Stimulated activated effector memory CD8-positive, alpha-beta T cell treated with anti-CD3 and anti-CD28 coated beads, Interleukin-12 subunit alpha, Interleukin-12 subunit beta, amount 100 ng/mL, for 72 hours (primary cell): ENCODE measurements at regions not wholly inside any gene's neighbourhood (a gene's known extent, or its start where the extent isn't known, plus 50 kb on each side); places are given as distances from the start of the nearest gene placed in this dataset.
"Not testable (repeated sequence)": the region's sequence is repeated elsewhere in the genome, so short reads cannot be mapped to it uniquely, and the experiment has no call there.

Experiments used
- ATAC-seq: fragments of 150-1000 bp; cut with Tn5 transposase; 2 replicates; pipeline ENCODE4 v1.10.0; 2021
- DNase-seq, 2 donors: peaks; one replicate each; pipeline ENCODE4 v3.0.0; 2021 to 2022; ENCODE audit warnings: low spot score in 2 of 2
- H3K27ac Mint-ChIP-seq: one replicate; pipeline ENCODE4 v1.8.0; 2022; ENCODE audit warnings: mild to moderate bottlenecking, mixed read lengths
- H3K36me3 Mint-ChIP-seq: one replicate; pipeline ENCODE4 v1.8.0; 2022; ENCODE audit warnings: mild to moderate bottlenecking, mixed read lengths
- H3K4me1 Mint-ChIP-seq: one replicate; pipeline ENCODE4 v1.8.0; 2022; ENCODE audit warnings: mixed read lengths
- H3K4me3 Mint-ChIP-seq: one replicate; pipeline ENCODE4 v1.8.0; 2022; ENCODE audit warnings: mild to moderate bottlenecking, mixed read lengths
- H3K9me3 Mint-ChIP-seq: one replicate; pipeline ENCODE4 v1.8.0; 2022; ENCODE audit warnings: mixed read lengths

GRCh38 chr1:181314010-181314409 is 169.3 kb upstream of the CACNA1E start:
- DNase-seq = no peak
- no peak for ATAC-seq
- Mint-ChIP-seq H3K4me1 (peaks cover 20% of the 10 kb centered on the region), H3K27ac (no peak overlapping the region), H3K9me3 (no peaks in the 10 kb centered on the region), H3K4me3 (no peak overlapping the region), H3K36me3 (no peaks in the 10 kb centered on the region)

- H3K27ac Mint-ChIP-seq = no peak overlapping the region
- no peak for ATAC-seq
- H3K4me1 Mint-ChIP-seq = peaks cover 20% of the 10 kb centered on the region
- no peak for DNase-seq
- no peaks in the 10 kb centered on the region for H3K36me3 Mint-ChIP-seq
- H3K4me3 Mint-ChIP-seq = no peak overlapping the region
- H3K9me3 Mint-ChIP-seq = no peaks in the 10 kb centered on the region
Measured at GRCh38 chr1:181314959-181315358, 168.4 kb upstream of the CACNA1E start.

GRCh38 chr1:181317261-181317930 is 165.9 kb upstream of the CACNA1E start:
- Mint-ChIP-seq H3K4me3 (no peak overlapping the region), H3K27ac (no peak overlapping the region), H3K4me1 (peaks cover 20% of the 10 kb centered on the region), H3K9me3 (no peaks in the 10 kb centered on the region), H3K36me3 (no peaks in the 10 kb centered on the region)
- DNase-seq (no peak), ATAC-seq (no peak)

DNA sequence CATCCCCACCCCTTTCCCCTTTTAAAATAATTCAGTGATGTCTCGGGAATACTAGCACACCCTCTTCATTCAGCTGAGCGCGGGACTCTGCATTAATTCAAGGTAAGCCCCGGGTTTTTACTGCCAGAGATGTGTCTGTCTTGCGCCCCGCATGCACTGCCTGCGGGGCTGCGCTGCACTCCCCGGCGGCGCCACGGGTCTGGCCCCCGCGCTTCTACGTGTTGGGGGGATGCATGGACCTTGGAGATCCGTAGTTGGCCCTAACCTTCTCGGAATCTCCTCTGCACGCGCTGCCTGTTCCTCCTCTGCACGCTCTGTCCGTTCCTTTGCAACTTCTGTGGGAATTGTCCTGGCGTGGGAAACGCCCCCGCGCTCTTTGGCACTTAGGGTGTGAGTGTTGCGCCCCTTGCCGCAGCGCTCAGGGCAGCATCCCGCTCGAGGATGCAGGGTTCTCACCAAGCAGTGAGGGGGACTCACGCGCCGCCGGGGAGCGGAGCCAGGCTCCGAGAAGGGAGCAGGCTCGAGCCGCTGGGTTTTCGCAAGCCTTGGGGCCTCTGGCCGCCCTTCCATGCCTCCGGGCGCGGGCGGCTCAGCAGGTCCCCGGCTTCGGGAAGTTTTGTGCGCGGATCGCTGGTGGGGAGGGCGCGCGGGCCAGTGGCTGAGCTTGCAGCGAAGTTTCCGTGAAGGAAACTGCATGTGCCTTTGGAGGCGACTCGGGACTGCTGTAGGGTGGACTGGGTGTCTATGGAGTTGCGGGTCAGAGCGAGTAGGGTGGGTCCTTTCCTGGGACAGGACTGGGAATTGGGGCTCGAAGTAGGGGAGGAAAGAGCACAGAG is 165.1 kb upstream of the CACNA1E start:
- H3K36me3 Mint-ChIP-seq = no peaks in the 10 kb centered on the region
- peak overlapping the region; percentile 29 for H3K4me3 Mint-ChIP-seq
- no peak for DNase-seq
- peaks cover 20% of the 10 kb centered on the region for H3K4me1 Mint-ChIP-seq
- no peak overlapping the region for H3K27ac Mint-ChIP-seq
- ATAC-seq = no peak
- H3K9me3 Mint-ChIP-seq = no peaks in the 10 kb centered on the region

DNA sequence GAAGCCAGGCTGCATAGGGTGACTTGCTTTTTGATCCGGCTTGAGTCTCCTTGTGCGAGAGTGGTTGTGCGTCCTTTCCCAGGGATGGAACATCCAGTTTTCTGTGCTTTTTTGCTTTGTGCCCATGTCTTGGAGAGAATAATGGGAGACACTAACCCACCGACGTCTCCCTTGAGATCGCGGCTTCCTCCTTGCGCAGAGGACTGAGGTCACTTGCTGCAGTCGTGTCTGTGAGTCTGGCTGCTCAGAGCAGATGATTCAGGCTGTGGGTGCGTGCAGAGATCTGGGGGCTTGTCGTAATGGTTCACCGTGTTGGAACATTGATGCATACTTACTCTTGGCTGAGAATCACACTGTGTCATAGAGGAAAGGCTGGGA is 164.5 kb upstream of the CACNA1E start:
- DNase-seq (no peak), ATAC-seq (peak; percentile 44)
- peaks cover 20% of the 10 kb centered on the region for H3K4me1 Mint-ChIP-seq
- H3K27ac Mint-ChIP-seq = no peak overlapping the region
- peak overlapping the region; percentile 29 for H3K4me3 Mint-ChIP-seq
- no peaks in the 10 kb centered on the region for H3K36me3 Mint-ChIP-seq
- no peaks in the 10 kb centered on the region for H3K9me3 Mint-ChIP-seq

- no peak for ATAC-seq
- no peak for DNase-seq
- Mint-ChIP-seq H3K9me3 (no peaks in the 10 kb centered on the region), H3K4me1 (peaks cover 11% of the 10 kb centered on the region), H3K27ac (no peak overlapping the region), H3K4me3 (no peak overlapping the region), H3K36me3 (no peaks in the 10 kb centered on the region)
Measured at GRCh38 chr1:181319907-181320306, 163.4 kb upstream of the CACNA1E start.

DNA sequence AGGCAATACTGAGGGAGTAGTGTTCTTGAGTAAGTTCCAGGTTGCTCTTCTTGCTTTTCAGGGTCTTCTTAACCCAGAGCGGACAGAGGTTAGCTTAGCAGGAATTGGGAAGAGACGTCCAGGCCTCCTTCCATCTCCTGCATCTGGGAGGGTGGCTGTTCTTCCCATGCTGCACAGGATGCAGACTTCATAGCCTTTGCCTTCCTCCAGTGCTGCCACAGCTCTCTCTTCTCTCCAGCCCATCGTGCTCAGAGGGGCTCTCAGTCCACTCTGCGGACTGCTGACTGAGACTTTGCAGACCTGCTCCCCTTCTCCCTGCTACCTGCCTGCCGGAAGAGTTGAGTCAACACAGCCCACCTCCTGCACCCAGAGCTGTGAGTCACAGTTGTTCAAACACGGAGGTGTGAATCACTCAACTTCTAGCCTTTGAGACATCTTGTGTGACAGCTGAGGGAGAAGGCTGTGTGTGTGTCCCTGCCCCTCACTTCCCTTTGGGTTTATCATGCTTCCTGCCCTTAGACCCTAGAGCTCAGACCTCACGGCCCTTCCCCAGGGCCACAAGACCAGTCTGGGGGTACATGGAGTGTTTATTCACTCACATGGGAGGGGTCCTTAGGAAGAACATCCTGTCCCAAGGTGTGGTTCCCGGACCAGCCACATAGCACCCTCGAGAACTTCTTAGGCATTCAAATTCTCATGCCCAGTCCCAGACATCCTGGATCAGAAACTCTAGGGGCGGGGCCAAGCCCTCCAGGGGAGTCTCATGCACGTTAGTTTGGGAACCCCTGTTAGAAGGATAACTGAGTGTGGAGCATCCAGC is 158.3 kb upstream of the CACNA1E start:
- Mint-ChIP-seq H3K27ac (no peak overlapping the region), H3K36me3 (no peaks in the 10 kb centered on the region), H3K4me3 (no peak overlapping the region), H3K9me3 (no peaks in the 10 kb centered on the region), H3K4me1 (no peaks in the 10 kb centered on the region)
- ATAC-seq (peak; percentile 85), DNase-seq (no peak)

DNA sequence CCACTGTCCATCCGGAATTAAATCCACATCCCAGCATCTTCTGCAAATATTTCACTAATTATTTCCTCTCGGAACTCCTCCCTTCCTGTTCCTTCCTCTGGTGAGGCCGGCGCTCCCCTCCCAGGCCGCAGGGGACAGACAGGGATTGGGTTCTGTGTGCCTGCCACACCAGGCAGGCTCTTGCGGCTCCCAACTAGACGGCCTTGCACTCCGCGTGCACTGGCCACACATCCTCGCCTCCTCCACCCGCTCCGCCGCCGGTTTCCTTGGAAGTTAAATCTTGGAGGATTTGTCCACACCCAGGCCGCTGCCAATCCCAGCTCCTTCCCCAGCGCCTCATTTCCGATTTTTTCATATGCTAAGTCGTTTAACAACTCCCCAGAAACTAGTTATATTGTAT is 157.6 kb upstream of the CACNA1E start:
- H3K9me3 Mint-ChIP-seq, DNase-seq, H3K36me3 Mint-ChIP-seq, H3K27ac Mint-ChIP-seq, H3K4me1 Mint-ChIP-seq, ATAC-seq, H3K4me3 Mint-ChIP-seq: not testable (repeated sequence)

- no peak overlapping the region for H3K4me3 Mint-ChIP-seq
- no peak overlapping the region for H3K27ac Mint-ChIP-seq
- H3K4me1 Mint-ChIP-seq = no peaks in the 10 kb centered on the region
- no peaks in the 10 kb centered on the region for H3K9me3 Mint-ChIP-seq
- no peaks in the 10 kb centered on the region for H3K36me3 Mint-ChIP-seq
- ATAC-seq (no peak), DNase-seq (no peak)
Measured at GRCh38 chr1:181326348-181326747, 157.0 kb upstream of the CACNA1E start.

DNA sequence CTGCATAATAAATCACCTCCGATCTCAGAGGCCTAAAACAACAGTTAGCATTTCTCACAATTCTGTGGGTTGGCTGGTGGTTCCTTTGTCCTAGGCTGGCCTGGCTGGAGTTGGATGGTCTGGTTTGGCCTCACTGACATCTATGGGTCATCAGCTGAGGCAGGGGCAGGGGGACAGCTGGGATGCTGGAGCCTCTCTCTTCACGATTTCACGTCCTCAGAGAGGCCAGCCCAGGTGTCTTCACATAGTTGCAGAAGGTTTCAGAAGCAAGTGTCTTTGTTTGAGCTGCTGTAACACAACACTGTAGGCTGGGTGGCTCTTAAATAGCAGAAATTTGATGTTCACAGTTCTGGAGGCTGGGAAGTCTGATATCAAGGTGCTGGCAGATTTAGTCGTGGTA is 155.5 kb upstream of the CACNA1E start:
- Mint-ChIP-seq H3K4me3 (no peak overlapping the region), H3K27ac (no peak overlapping the region), H3K36me3 (no peaks in the 10 kb centered on the region), H3K4me1 (no peaks in the 10 kb centered on the region), H3K9me3 (peaks cover 2% of the 10 kb centered on the region)
- ATAC-seq = no peak
- DNase-seq = no peak

- no peak overlapping the region for H3K27ac Mint-ChIP-seq
- ATAC-seq = peak; percentile 38
Measured at GRCh38 chr1:181334724-181335123, 148.6 kb upstream of the CACNA1E start.

GRCh38 chr1:181335631-181336030 is 147.7 kb upstream of the CACNA1E start:
- Mint-ChIP-seq H3K9me3 (peaks cover 5% of the 10 kb centered on the region), H3K4me3 (no peak overlapping the region), H3K4me1 (no peaks in the 10 kb centered on the region), H3K27ac (no peak overlapping the region), H3K36me3 (no peaks in the 10 kb centered on the region)
- DNase-seq (no peak), ATAC-seq (no peak)

More at GRCh38 chr1:181334724-181335123, 148.6 kb upstream of the CACNA1E start:
- Mint-ChIP-seq H3K4me3 (no peak overlapping the region), H3K36me3 (no peaks in the 10 kb centered on the region), H3K9me3 (peaks cover 5% of the 10 kb centered on the region), H3K4me1 (no peaks in the 10 kb centered on the region)
- DNase-seq = no peak

DNA sequence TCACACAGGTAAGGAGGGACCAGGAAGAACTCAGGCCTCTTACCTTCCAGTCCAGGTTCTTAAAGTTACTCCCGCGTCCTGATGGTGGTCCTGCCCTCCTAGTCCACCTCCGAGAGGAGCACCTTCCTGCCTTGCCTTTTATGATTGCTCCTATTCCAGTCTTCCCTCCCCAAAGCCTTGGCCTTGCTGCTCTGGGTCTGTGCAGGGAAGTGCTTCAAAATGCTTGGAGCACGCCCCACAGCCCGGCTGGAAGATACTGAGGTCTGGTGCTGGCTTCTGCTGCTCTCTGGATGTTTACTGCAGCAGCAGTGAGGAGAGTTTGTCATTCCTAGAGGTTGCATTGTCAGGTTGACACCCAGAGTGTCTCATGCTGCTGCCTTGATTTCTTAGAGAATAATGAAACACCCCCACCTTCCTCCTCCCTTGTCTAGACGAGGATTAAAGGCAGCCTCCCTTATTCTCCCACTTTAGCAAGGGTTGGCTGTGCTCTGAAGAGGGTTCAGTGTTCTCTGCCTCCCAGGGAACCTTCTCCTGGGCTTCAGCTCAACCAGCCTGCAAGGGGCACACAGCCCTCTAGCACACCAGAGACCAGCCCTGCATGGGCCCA is 142.2 kb upstream of the CACNA1E start:
- H3K4me3 Mint-ChIP-seq = no peak overlapping the region
- peaks cover 3% of the 10 kb centered on the region for H3K9me3 Mint-ChIP-seq

GRCh38 chr1:181344091-181344490 is 139.2 kb upstream of the CACNA1E start:
- H3K4me1 Mint-ChIP-seq = no peaks in the 10 kb centered on the region
- H3K4me3 Mint-ChIP-seq = no peak overlapping the region
- no peaks in the 10 kb centered on the region for H3K9me3 Mint-ChIP-seq
- no peak overlapping the region for H3K27ac Mint-ChIP-seq
- ATAC-seq (no peak), DNase-seq (no peak)
- no peaks in the 10 kb centered on the region for H3K36me3 Mint-ChIP-seq

More for the DNA sequence above, 142.2 kb upstream of the CACNA1E start:
- Mint-ChIP-seq H3K27ac (no peak overlapping the region), H3K4me1 (no peaks in the 10 kb centered on the region), H3K36me3 (no peaks in the 10 kb centered on the region)
- ATAC-seq = no peak
- no peak for DNase-seq

- no peak for ATAC-seq
- no peaks in the 10 kb centered on the region for H3K9me3 Mint-ChIP-seq
- H3K27ac Mint-ChIP-seq = no peak overlapping the region
- no peak for DNase-seq
- H3K4me3 Mint-ChIP-seq = no peak overlapping the region
- H3K36me3 Mint-ChIP-seq = no peaks in the 10 kb centered on the region
- H3K4me1 Mint-ChIP-seq = no peaks in the 10 kb centered on the region
Measured at GRCh38 chr1:181345146-181345545, 138.2 kb upstream of the CACNA1E start.
